Neural crest cell (in vitro differentiated cells): ENCODE measurements at regions not wholly inside any gene's neighbourhood (a gene's known extent, or its start where the extent isn't known, plus 50 kb on each side); places are given as distances from the start of the nearest gene placed in this dataset.

Experiments
- DNase-seq: peaks from one replicate; pipeline ENCODE4 v3.0.0; 2021; ENCODE audit warnings: low read depth, mixed read lengths, low spot score
- H3K27ac Mint-ChIP-seq: one replicate; pipeline ENCODE4 v1.8.0; 2021; ENCODE audit warnings: mild to moderate bottlenecking, mixed read lengths; ENCODE audit not compliant: unreplicated experiment
- H3K27me3 Mint-ChIP-seq: 2 replicates; pipeline ENCODE4 v1.8.0; 2021; ENCODE audit warnings: low read depth, mild to moderate bottlenecking, mixed read lengths
- H3K36me3 Mint-ChIP-seq: 2 replicates; pipeline ENCODE4 v1.8.0; 2021; ENCODE audit warnings: low read depth, mild to moderate bottlenecking, mixed read lengths
- H3K4me1 Mint-ChIP-seq: 2 replicates; pipeline ENCODE4 v1.8.0; 2021; ENCODE audit warnings: mixed read lengths
- H3K4me3 Mint-ChIP-seq: one replicate; pipeline ENCODE4 v1.8.0; 2021; ENCODE audit warnings: mild to moderate bottlenecking, mixed read lengths
- H3K9me3 Mint-ChIP-seq: 2 replicates; pipeline ENCODE4 v1.8.0; 2021; ENCODE audit warnings: mixed read lengths
- TF ChIP-seq, protein P1 (sequence below): fragments of 200-600 bp; sonication (generic); conservative IDR thresholded peaks from 2 replicates; pipeline ENCODE4 v1.5.0; 2021; ENCODE audit warnings: antibody characterized with exemption, mild to moderate bottlenecking

DNA sequence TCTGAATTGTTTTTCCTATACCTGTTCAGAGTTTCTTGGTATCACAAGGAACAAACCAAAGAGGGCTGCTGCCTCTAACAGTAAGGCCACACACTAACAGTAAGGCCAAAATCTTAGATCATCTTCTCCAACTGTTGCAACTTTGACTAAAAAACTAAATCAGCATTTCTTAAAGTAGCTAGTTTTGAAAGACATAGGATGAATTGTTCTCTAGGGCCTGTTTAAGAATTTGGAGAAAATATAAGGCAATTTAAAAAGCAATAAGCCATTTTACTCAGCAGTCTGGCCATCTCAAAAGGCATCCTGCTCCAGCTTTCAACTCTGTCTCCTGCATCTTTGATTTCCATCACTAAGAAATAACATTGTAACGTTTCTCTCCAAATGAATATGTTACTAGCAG, 105.0 kb upstream of the MON1B start:
- DNase-seq = no peak
- Mint-ChIP-seq H3K27ac (no peak overlapping the region), H3K36me3 (no peaks in the 10 kb centered on the region), H3K4me1 (no peaks in the 10 kb centered on the region), H3K9me3 (no peaks in the 10 kb centered on the region), H3K27me3 (peaks cover 5% of the 10 kb centered on the region), H3K4me3 (no peak overlapping the region)
- TF ChIP-seq, protein P1, sequence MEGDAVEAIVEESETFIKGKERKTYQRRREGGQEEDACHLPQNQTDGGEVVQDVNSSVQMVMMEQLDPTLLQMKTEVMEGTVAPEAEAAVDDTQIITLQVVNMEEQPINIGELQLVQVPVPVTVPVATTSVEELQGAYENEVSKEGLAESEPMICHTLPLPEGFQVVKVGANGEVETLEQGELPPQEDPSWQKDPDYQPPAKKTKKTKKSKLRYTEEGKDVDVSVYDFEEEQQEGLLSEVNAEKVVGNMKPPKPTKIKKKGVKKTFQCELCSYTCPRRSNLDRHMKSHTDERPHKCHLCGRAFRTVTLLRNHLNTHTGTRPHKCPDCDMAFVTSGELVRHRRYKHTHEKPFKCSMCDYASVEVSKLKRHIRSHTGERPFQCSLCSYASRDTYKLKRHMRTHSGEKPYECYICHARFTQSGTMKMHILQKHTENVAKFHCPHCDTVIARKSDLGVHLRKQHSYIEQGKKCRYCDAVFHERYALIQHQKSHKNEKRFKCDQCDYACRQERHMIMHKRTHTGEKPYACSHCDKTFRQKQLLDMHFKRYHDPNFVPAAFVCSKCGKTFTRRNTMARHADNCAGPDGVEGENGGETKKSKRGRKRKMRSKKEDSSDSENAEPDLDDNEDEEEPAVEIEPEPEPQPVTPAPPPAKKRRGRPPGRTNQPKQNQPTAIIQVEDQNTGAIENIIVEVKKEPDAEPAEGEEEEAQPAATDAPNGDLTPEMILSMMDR = no peak

DNA sequence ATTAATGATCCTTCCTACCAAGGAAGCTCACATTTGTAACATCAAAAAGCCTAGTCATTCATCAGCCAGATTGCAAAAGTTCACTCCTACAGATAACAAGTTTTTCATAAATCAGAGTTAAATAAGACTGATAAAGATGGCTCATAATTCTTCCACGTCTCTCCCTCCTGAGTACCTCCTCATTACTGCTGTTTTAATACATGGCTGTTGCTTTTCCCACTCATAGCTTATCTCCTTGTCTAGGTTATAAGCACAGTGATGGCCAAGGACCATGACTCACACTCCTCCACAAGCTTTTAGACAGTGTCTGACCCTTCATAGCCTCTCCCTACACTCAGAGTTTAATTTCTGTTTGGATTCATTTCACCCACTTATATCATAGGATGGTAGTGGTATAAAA, 100.9 kb upstream of the MON1B start:
- Mint-ChIP-seq H3K36me3 (no peaks in the 10 kb centered on the region), H3K9me3 (no peaks in the 10 kb centered on the region), H3K4me1 (no peaks in the 10 kb centered on the region), H3K27me3 (peaks cover 5% of the 10 kb centered on the region), H3K4me3 (no peak overlapping the region), H3K27ac (no peak overlapping the region)
- TF ChIP-seq, protein P1 = no peak
- no peak for DNase-seq

- TF ChIP-seq, protein P1 = no peak
- H3K4me3 Mint-ChIP-seq = no peak overlapping the region
- no peaks in the 10 kb centered on the region for H3K27me3 Mint-ChIP-seq
- H3K36me3 Mint-ChIP-seq = no peaks in the 10 kb centered on the region
- no peak overlapping the region for H3K27ac Mint-ChIP-seq
- no peaks in the 10 kb centered on the region for H3K4me1 Mint-ChIP-seq
- DNase-seq = no peak
- H3K9me3 Mint-ChIP-seq = no peaks in the 10 kb centered on the region
Observed at GRCh38 chr16:77093309-77093708, 97.7 kb upstream of the MON1B start.

GRCh38 chr16:77093999-77094398, 97.0 kb upstream of the MON1B start:
- H3K4me3 Mint-ChIP-seq = no peak overlapping the region

DNA sequence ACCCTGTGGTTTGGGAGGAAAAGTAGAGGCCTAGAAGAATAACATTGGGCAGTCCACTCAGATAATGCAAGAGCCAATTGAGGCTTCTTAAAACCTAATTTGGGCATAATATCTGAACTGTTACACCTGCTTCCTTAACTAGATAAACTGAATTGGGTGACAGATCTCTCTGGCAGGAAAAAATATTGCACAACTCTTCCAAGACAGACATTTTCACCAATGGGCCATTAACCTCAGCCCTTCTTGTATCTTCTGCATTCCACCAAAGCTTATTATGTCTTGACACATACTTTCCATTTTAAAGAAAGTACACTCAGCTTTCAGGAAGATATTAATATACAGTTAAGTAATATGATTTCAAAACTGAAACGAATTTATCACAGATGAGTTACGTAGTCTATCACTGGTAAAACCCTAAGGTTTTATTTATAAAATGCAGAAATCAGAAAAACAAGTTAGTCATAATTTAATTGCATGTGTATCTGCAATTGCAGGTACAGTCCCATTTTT, 79.9 kb upstream of the MON1B start:
- no peak for DNase-seq
- peaks cover under 1% of the 10 kb centered on the region for H3K9me3 Mint-ChIP-seq
- no peak overlapping the region for H3K27ac Mint-ChIP-seq
- H3K4me1 Mint-ChIP-seq = no peaks in the 10 kb centered on the region
- no peak overlapping the region for H3K4me3 Mint-ChIP-seq
- TF ChIP-seq, protein P1 = no peak
- peaks cover 4% of the 10 kb centered on the region for H3K27me3 Mint-ChIP-seq
- H3K36me3 Mint-ChIP-seq = no peaks in the 10 kb centered on the region

More at GRCh38 chr16:77093999-77094398, 97.0 kb upstream of the MON1B start:
- no peaks in the 10 kb centered on the region for H3K4me1 Mint-ChIP-seq
- H3K27ac Mint-ChIP-seq = no peak overlapping the region
- DNase-seq = no peak
- H3K36me3 Mint-ChIP-seq = no peaks in the 10 kb centered on the region
- no peaks in the 10 kb centered on the region for H3K9me3 Mint-ChIP-seq
- TF ChIP-seq, protein P1 = no peak
- no peaks in the 10 kb centered on the region for H3K27me3 Mint-ChIP-seq

DNA sequence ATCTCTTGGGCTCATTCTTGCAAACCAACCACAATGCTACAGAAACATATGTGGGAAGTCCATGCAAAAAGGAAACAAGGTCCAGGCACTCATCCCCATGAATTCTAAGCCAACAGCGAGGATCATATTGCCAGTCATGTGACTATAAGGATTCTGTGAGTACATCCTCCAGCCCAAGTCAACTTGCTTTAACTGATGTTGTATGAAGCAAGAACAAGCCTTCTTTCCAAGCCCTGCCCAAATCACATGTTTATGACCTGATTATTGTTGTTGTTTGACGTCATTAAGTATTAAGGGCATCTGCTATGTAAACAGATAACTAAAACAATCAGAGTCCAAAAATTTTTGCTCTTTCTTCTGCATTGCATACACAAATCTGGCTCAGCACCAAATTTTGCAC, 78.2 kb upstream of the MON1B start:
- H3K36me3 Mint-ChIP-seq = no peaks in the 10 kb centered on the region
- H3K4me1 Mint-ChIP-seq = no peaks in the 10 kb centered on the region
- no peak overlapping the region for H3K27ac Mint-ChIP-seq
- no peak overlapping the region for H3K4me3 Mint-ChIP-seq
- TF ChIP-seq, protein P1 = no peak
- DNase-seq = no peak
- peaks cover 4% of the 10 kb centered on the region for H3K27me3 Mint-ChIP-seq
- no peaks in the 10 kb centered on the region for H3K9me3 Mint-ChIP-seq
